ENCODE measurements at regions not wholly inside any gene's neighbourhood (a gene's known extent, or its start where the extent isn't known, plus 50 kb on each side); places are given as distances from the start of the nearest gene placed in this dataset.

DNA sequence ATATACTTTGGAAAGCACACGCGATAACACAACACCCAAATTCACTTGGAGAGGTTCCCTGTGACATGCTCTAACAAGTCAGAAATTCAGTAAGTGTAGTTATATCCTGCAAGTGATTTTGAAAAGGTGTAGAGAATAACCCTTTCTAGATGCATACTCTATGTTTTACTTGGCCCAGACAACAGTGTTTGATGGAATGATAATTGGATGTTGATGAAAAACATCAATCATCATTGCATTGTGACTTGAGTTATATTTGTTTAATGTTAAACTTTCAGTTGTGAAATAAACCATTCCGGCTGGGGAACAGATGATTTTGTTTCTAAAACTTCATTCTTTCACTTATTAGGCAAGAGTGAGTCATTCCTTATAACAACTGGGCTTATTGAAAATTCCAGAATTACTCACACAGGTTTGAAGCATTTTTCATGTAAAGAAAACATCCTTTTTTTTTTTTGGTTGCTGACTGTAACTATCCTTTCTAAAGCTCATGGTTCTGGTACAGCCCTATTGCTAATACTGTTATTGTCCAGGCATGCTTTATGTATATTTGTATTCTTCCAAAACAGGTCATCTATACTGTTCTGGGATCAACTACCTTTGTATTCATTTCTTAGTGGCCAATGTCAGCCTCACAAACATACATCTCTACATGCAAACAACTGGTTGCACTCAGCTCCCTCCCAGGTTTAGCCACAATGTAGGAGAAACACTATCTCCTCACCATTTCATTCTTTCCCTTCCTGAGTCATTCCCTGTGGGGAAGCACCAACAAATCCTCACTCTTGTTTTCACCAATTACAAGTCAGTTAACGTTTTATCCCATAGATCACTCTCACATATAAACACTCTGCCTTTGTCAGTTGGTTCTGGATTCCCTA lies 121.2 kb upstream of the LRIG3 start:
- TF ChIP-seq EZH2 (optimal IDR thresholded peaks at IDR 0.05; ENCODE audit: low read depth, low read length), result no peak
- no peak for TF ChIP-seq CTCF (IDR thresholded peaks at IDR 0.05; ENCODE audit: low read length)

Measured in MM.1S (cell line).